Right lobe of liver (tissue), 6 donors: ENCODE measurements at regions not wholly inside any gene's neighbourhood (a gene's known extent, or its start where the extent isn't known, plus 50 kb on each side); places are given as distances from the start of the nearest gene placed in this dataset.

ENCODE experiments used
- ATAC-seq, 4 donors: fragments of 200-7000 bp; cut with Tn5 transposase; one replicate each; pipeline ENCODE4 v1.9.1; 2020; ENCODE audit warnings: mild to moderate bottlenecking in 4 of 4, moderate library complexity in 4 of 4
- DNase-seq, 3 donors: peaks; one replicate each; pipeline ENCODE4 v3.0.0-alpha.2; 2020
- H3K27ac ChIP-seq, 3 donors: fragments of 200-600 bp; one replicate each; pipeline ENCODE4 v1.8.0; 2022
- H3K27me3 ChIP-seq, 2 donors: fragments of 200-600 bp; one replicate each; pipeline ENCODE4 v1.8.0; 2022
- H3K36me3 ChIP-seq, 4 donors: fragments of 200-600 bp; sonication (generic) in 1 of 4; one replicate each; pipeline versions ENCODE4 v1.5.1 to v1.8.0; 2017 to 2022; ENCODE audit warnings: control low read depth in 1 of 4
- H3K4me1 ChIP-seq, 4 donors: fragments of 200-600 bp; sonication (generic) in 1 of 4; one replicate each; pipeline versions ENCODE4 v1.5.1 to v1.8.0; 2017 to 2022; ENCODE audit warnings: control low read depth in 1 of 4
- H3K4me3 ChIP-seq, 3 donors: fragments of 200-600 bp; one replicate each; pipeline ENCODE4 v1.8.0; 2022
- H3K9me3 ChIP-seq, 4 donors: fragments of 200-600 bp; sonication (generic) in 1 of 4; one replicate each; pipeline versions ENCODE4 v1.5.1 to v1.8.0; 2017 to 2022; ENCODE audit warnings: control low read depth in 1 of 4
- POLR2A ChIP-seq: fragments of 450-650 bp; IDR thresholded peaks from one replicate; pipeline ENCODE4 v1.6.1; 2017; ENCODE audit warnings: antibody characterized with exemption, mild to moderate bottlenecking
- WGBS: methylation state at CpG from one replicate; pipeline ENCODE4 v1.1.6; 2018; ENCODE audit warnings: low coverage, low lambda C conversion rate; ENCODE audit not compliant: insufficient coverage; ENCODE audit errors: missing lambda C conversion rate; 5-methylcytosine and 5-hydroxymethylcytosine counted together
- intact Hi-C, 2 donors: fragments of 100-400 bp; cut with DNase I; formaldehyde crosslinking; loops; one replicate each; pipeline versions ENCODE4 v1.11.2 to v1.14.1; 2022
- TF ChIP-seq, protein P1 (sequence below), 4 donors: fragments of 200-600 bp in 3 of 4; fragments of 450-650 bp in 1 of 4; IDR thresholded peaks; one replicate each; pipeline versions ENCODE4 v1.5.1 to v1.8.0; 2016 to 2022; ENCODE audit warnings: antibody characterized with exemption in 4 of 4, mild to moderate bottlenecking in 2 of 4
- donor health status: DM: no; HTN: yes; CAD: no.
- donor health status: DM: no; HTN: no; CAD: no.
- donor health status: DM: no; HTN: no; CAD: no.
- donor health status: DM: no; HTN: yes; CAD: no.
- donor health status: DM: no; HTN: yes; CAD: no.

DNA sequence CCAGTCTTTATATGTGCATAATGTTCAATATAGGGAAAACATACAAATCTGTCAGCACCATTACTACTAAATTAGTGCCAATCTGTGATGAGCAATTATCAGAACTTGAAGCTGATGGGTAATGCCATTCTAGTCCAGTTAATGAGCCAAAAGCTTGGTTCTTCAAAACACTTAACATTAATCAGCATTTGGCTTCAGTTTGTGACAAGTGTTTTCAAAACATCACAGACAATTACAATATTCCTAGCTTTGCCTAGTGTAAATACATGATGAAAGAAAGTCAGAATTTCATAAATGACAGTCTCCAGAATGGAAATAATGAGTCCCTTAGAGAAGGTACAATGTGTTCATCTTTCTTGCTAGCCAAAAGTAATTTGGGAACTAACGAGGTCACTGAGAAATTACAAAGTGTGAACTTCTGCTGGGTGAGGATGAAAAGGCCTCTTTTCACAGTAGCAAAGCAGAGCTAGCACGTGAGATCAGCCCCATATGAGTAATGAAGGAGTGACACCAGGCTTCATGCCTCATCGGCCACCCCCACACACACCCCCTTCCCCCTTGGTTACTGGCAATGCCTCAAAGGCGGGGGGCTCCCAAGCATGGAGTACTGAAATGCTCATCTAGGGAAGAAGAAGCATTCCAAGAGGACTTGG is 180.6 kb upstream of the EEA1 start:
- ATAC-seq (no peak), DNase-seq (no peak)
- intact Hi-C loops: no loop called here
- Histone ChIP-seq H3K9me3 (no peaks in the 10 kb centered on the region), H3K36me3 (no peaks in the 10 kb centered on the region), H3K27ac (no peak overlapping the region), H3K27me3 (no peaks in the 10 kb centered on the region), H3K4me3 (no peak overlapping the region), H3K4me1 (peaks cover 0 to 15% (median 3%) of the 10 kb centered on the region in 4 donors)
- WGBS: 60% methylated on average over 2 of the region's 4 CpGs
- TF ChIP-seq, protein P1, sequence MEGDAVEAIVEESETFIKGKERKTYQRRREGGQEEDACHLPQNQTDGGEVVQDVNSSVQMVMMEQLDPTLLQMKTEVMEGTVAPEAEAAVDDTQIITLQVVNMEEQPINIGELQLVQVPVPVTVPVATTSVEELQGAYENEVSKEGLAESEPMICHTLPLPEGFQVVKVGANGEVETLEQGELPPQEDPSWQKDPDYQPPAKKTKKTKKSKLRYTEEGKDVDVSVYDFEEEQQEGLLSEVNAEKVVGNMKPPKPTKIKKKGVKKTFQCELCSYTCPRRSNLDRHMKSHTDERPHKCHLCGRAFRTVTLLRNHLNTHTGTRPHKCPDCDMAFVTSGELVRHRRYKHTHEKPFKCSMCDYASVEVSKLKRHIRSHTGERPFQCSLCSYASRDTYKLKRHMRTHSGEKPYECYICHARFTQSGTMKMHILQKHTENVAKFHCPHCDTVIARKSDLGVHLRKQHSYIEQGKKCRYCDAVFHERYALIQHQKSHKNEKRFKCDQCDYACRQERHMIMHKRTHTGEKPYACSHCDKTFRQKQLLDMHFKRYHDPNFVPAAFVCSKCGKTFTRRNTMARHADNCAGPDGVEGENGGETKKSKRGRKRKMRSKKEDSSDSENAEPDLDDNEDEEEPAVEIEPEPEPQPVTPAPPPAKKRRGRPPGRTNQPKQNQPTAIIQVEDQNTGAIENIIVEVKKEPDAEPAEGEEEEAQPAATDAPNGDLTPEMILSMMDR (IDR thresholded peaks at IDR 0.05): no peak
- TF ChIP-seq POLR2A: no peak

DNA sequence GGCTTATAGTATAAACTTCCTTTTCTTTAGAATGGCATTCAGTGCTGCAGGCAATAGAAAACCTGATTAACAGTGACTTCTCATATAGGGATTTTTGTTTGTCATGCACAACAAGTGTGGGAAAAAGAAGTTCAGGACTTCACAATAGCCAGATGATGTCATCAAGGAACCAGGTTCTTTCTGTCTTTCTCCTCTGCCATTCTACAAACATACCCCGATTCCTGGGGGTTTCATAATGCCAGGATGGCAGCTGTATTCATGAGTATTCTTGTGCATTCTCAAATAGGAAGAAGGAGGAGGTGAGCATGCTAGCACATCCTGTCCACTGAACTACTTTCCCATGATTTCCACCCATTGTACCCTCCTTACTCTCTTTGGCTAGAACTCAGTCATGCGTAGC is 182.7 kb upstream of the EEA1 start:
- DNase-seq: no peak
- H3K27me3 ChIP-seq: no peaks in the 10 kb centered on the region
- H3K4me3 ChIP-seq: no peak overlapping the region
- no peaks in the 10 kb centered on the region for H3K36me3 ChIP-seq
- 80% methylated on average over 2 of the region's 2 CpGs for WGBS
- intact Hi-C loops: no loop called here
- H3K4me1 ChIP-seq: peaks cover 0 to 15% (median 3%) of the 10 kb centered on the region in 4 donors
- TF ChIP-seq POLR2A: no peak
- TF ChIP-seq, protein P1 (IDR thresholded peaks at IDR 0.05): no peak
- H3K27ac ChIP-seq: no peak overlapping the region
- no peaks in the 10 kb centered on the region for H3K9me3 ChIP-seq
- no peak for ATAC-seq

DNA sequence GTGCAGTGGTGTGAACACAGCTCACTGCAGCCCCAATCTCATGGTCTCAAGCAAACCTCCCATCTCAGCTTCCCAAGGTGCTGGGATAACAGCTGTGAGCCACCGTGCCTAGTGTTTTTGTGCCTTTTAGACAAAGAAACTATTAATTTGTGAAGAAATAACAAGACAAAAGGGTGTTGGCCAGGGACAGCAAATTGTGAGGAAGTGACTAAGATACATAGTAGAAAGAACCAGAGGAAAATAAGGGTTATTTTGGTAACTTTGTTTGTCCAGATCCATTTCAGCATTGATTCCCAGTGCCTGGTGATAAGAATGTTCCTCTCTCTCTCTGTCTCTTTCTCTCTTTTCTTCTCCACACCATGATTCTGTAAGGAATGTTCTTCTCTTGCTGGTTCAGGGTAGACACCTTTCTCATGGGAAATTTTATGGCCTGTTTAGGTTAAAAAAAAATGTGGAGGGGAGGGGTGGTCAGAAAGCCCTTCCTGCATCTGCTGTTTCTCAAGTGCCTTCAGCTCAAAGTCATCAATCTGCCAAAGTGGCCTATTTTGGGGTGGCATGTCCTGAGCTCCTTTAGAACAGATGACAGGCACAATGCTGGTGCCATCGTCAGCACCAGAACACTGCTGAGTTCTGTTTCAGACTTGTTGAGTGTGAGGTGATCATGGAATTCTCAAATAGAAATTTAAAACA is 184.4 kb upstream of the EEA1 start:
- intact Hi-C loops: no loop called here
- peaks cover 0 to 6% (median 2%) of the 10 kb centered on the region in 4 donors for H3K4me1 ChIP-seq

DNA sequence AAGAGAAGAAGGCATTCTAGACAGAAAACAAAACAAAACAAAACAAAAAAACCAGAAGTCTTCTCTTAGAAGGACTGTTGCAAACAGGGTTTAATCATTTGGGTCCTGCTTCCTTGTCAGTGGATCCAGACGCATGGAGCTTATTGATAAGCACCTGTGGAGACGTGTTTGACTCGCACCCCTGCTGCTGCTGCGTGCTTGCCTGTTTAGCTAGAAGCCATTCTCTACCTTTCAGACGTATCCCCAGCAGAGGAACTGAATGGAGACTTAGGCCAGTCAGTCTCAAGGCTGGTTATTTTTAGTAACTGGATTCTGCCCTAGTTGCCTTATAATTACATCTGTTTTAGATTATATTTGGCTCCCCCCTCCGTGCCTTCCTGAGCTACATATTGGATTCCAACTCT is 186.1 kb upstream of the EEA1 start:
- no peak overlapping the region for H3K4me3 ChIP-seq
- no peak for TF ChIP-seq POLR2A
- TF ChIP-seq, protein P1 (IDR thresholded peaks at IDR 0.05): no peak
- WGBS: 71% methylated on average over 6 of the region's 6 CpGs
- no peaks in the 10 kb centered on the region for H3K36me3 ChIP-seq
- intact Hi-C loops: no loop called here
- ATAC-seq: no peak
- H3K4me1 ChIP-seq: no peaks in the 10 kb centered on the region
- H3K27me3 ChIP-seq: no peaks in the 10 kb centered on the region
- H3K27ac ChIP-seq: no peak overlapping the region
- H3K9me3 ChIP-seq: no peaks in the 10 kb centered on the region
- no peak for DNase-seq

More for the DNA sequence above, 184.4 kb upstream of the EEA1 start:
- 67% methylated on average over 2 of the region's 2 CpGs for WGBS
- Histone ChIP-seq H3K27me3 (no peaks in the 10 kb centered on the region), H3K36me3 (no peaks in the 10 kb centered on the region), H3K9me3 (no peaks in the 10 kb centered on the region), H3K27ac (no peak overlapping the region), H3K4me3 (no peak overlapping the region)
- DNase-seq (no peak), ATAC-seq (no peak)
- TF ChIP-seq, protein P1 (IDR thresholded peaks at IDR 0.05): no peak
- no peak for TF ChIP-seq POLR2A
